ENCODE measurements at regions not wholly inside any gene's neighbourhood (a gene's known extent, or its start where the extent isn't known, plus 50 kb on each side); places are given as distances from the start of the nearest gene placed in this dataset.

DNA sequence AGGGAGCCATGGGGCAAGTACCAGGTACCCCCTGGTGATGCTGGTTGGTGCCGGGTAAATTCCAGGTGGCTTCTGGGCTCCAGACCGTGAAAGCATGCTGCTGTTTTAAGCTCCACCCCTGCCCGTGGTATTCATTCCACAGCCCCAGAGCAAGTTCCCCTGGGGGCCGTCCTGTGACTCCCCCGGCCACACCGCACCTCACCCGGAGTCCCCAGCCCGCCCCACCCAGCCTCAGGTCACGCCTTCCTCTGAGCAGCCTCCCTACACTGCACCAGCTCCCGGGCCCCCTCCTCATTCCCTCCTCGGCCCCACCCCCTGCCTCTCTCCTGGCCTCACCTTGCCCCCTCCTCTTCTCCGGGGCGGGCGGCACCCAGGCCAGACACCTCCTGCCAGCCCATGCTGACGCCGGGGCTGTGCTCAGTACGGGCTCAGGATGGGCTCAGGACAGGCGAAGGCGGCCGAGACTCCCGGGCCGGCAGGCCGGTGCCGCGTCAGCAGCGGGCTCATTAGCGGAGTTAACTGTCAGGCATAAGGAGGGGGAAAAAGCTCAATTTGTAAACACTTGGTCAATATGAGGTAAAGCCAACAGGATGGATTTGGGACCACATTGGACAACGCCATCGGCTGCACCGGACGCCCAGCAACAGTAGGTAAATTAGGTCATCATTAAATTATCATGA is 127.4 kb downstream of the FAM53A start (continued):
- TF ChIP-seq, protein P1, sequence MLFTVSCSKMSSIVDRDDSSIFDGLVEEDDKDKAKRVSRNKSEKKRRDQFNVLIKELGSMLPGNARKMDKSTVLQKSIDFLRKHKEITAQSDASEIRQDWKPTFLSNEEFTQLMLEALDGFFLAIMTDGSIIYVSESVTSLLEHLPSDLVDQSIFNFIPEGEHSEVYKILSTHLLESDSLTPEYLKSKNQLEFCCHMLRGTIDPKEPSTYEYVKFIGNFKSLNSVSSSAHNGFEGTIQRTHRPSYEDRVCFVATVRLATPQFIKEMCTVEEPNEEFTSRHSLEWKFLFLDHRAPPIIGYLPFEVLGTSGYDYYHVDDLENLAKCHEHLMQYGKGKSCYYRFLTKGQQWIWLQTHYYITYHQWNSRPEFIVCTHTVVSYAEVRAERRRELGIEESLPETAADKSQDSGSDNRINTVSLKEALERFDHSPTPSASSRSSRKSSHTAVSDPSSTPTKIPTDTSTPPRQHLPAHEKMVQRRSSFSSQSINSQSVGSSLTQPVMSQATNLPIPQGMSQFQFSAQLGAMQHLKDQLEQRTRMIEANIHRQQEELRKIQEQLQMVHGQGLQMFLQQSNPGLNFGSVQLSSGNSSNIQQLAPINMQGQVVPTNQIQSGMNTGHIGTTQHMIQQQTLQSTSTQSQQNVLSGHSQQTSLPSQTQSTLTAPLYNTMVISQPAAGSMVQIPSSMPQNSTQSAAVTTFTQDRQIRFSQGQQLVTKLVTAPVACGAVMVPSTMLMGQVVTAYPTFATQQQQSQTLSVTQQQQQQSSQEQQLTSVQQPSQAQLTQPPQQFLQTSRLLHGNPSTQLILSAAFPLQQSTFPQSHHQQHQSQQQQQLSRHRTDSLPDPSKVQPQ (CRISPR knock-in tag; IDR thresholded peaks at IDR 0.05; ENCODE audit: borderline replicate concordance), result no peak
- no peak for TF ChIP-seq ESRRA (IDR thresholded peaks at IDR 0.05; ENCODE audit: borderline replicate concordance, low read depth)
- no peak for TF ChIP-seq MAFK (IDR thresholded peaks at IDR 0.05; ENCODE audit: low read length)
- no peak for TF ChIP-seq ZNF551 (CRISPR knock-in tag; IDR thresholded peaks at IDR 0.05)

DNA sequence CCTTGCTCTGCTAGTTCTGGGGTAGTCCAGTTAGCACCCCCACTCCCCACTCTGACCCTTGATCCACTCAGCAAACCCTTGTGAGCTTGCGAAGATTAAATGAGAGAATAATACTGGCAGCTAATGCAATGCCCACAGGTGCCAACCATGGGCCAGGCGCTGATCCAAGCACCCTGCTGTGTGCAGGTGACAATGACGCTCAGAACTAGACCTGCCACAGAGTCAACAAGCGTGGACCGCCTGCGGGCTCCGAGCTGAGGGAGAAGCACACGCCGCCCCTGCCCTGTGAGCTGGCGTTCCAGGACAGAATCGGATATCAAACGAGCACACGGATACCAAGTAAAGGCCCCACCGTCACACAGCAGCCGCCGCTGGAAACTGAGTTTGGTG is 129.2 kb downstream of the FAM53A start:
- BruUV-seq (replicated peaks), result no TSS peak
- Histone ChIP-seq H3K4me3 (no peak overlapping the region), H3K9me3 (replicated peaks; ENCODE audit: control insufficient read depth, insufficient read depth, low read depth, low read length) (no peaks in the 10 kb centered on the region), H3K79me2 (ENCODE audit: control insufficient read depth, insufficient read depth, low read length) (no peaks in the 10 kb centered on the region), H3K4me1 (replicated peaks in 1 of 2; ENCODE audit: control insufficient read depth in 2 of 2, insufficient read depth in 2 of 2, low read length in 2 of 2) (peaks cover 0 to 30% of the 10 kb centered on the region in 2 experiments; a peak in 2 of 5 replicates), H4K20me1 (replicated peaks; ENCODE audit: control insufficient read depth, insufficient read depth, low read length) (no peaks in the 10 kb centered on the region), H3K4me2 (ENCODE audit: insufficient read depth, low read length) (no peak overlapping the region), H3K27ac (ENCODE audit: extremely low read depth, low read depth, low read length) (no peak overlapping the region), H2AFZ (ENCODE audit: low read depth, low read length) (no peak overlapping the region), H3K9me1 (ENCODE audit: control insufficient read depth, insufficient read depth, low read length) (no peaks in the 10 kb centered on the region), H3K36me3 (ENCODE audit: control insufficient read depth, insufficient read depth, low read length) (no peaks in the 10 kb centered on the region), H3K9ac (ENCODE audit: insufficient read depth in 1 of 2, low read depth in 2 of 2, low read length in 2 of 2) (no peak overlapping the region), H3K27me3 (ENCODE audit: control insufficient read depth in 2 of 2, insufficient read depth in 2 of 2, low read length in 2 of 2) (peaks cover 33 to 62% of the 10 kb centered on the region in 2 experiments)
- in situ Hi-C loops (cut with MboI) (no loop called here), intact Hi-C loops (cut with micrococcal nuclease) (no loop called here)
- POLR2A ChIA-PET, result interaction anchor here (0.7 to 1.5 kb wide), 2 partner anchors 11 to 12 kb away, joined by 3 read pairs; no protein-coding TSS in a partner anchor
- WGBS (ENCODE audit: insufficient coverage, low coverage, missing lambda C conversion rate), result 19% methylated on average over 10 of the region's 16 CpGs
- CTCF ChIA-PET (ENCODE audit: low intra/inter-chr PET ratio), result no interaction called here
- ATAC-seq (no peak), FAIRE-seq (no peak), DNase-seq (ENCODE audit: extremely low read depth in 1 of 4, low spot score in 3 of 4) (no peak)
- no peak for TF ChIP-seq TAF7 (tag; IDR thresholded peaks at IDR 0.05)
- no peak for TF ChIP-seq YY1 (IDR thresholded peaks at IDR 0.05; ENCODE audit: borderline replicate concordance in 1 of 3, control insufficient read depth in 1 of 3, extremely low read depth in 1 of 3, insufficient read depth in 3 of 3, insufficient read length in 1 of 3, insufficient replicate concordance in 2 of 3, low read depth in 1 of 3, low read length in 2 of 3)
- no peak for TF ChIP-seq TGIF2 (CRISPR knock-in tag; IDR thresholded peaks at IDR 0.05)
- TF ChIP-seq, protein P2, sequence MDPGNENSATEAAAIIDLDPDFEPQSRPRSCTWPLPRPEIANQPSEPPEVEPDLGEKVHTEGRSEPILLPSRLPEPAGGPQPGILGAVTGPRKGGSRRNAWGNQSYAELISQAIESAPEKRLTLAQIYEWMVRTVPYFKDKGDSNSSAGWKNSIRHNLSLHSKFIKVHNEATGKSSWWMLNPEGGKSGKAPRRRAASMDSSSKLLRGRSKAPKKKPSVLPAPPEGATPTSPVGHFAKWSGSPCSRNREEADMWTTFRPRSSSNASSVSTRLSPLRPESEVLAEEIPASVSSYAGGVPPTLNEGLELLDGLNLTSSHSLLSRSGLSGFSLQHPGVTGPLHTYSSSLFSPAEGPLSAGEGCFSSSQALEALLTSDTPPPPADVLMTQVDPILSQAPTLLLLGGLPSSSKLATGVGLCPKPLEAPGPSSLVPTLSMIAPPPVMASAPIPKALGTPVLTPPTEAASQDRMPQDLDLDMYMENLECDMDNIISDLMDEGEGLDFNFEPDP (CRISPR knock-in tag; IDR thresholded peaks at IDR 0.05), result no peak
- TF ChIP-seq DNMT1 (IDR thresholded peaks at IDR 0.05), result no peak
- no peak for TF ChIP-seq ZKSCAN3 (CRISPR knock-in tag; IDR thresholded peaks at IDR 0.05)
- TF ChIP-seq FOSL1 (tag; conservative IDR thresholded peaks at IDR 0.05), result no peak
- no peak for TF ChIP-seq MTA3 (IDR thresholded peaks at IDR 0.05; ENCODE audit: borderline replicate concordance)

All from K562 (cell line).